ENCODE measurements at regions not wholly inside any gene's neighbourhood (a gene's known extent, or its start where the extent isn't known, plus 50 kb on each side); places are given as distances from the start of the nearest gene placed in this dataset.

GRCh38 chr2:49770919-49771318, 616.6 kb upstream of the FSHR start:
- H3K4me1 Mint-ChIP-seq = no peaks in the 10 kb centered on the region
- Histone ChIP-seq H3K9ac (ENCODE audit: low read length) (no peak overlapping the region), H3K4me1 (ENCODE audit: control insufficient read depth in 2 of 2, insufficient read depth in 2 of 2, low read length in 2 of 2) (no peaks in the 10 kb centered on the region), H3K79me2 (ENCODE audit: control insufficient read depth, insufficient read depth, low read length) (no peaks in the 10 kb centered on the region), H4K20me1 (ENCODE audit: control insufficient read depth, insufficient read depth, low read length, poor library complexity, severe bottlenecking) (no peaks in the 10 kb centered on the region), H3K36me3 (replicated peaks in 1 of 2; ENCODE audit: control extremely low read depth in 1 of 2, control insufficient read depth in 1 of 2, extremely low read depth in 1 of 2, insufficient read depth in 2 of 2, low read length in 1 of 2) (no peaks in the 10 kb centered on the region), H2AFZ (ENCODE audit: insufficient read depth, low read depth, low read length, poor library complexity, severe bottlenecking) (no peak overlapping the region), H3K4me3 (ENCODE audit: control extremely low read depth in 1 of 5, extremely low read depth in 1 of 5, insufficient read depth in 1 of 5, low read depth in 2 of 5, low read length in 4 of 5) (no peak overlapping the region), H3K9me3 (ENCODE audit: control extremely low read depth in 1 of 3, control insufficient read depth in 2 of 3, insufficient read depth in 1 of 3, low read length in 2 of 3) (peaks cover 0 to 19% (median 0%) of the 10 kb centered on the region in 3 donors), H3K27me3 (replicated peaks in 1 of 4; ENCODE audit: control extremely low read depth in 1 of 4, control insufficient read depth in 3 of 4, insufficient read depth in 4 of 4, low read length in 3 of 4) (no peaks in the 10 kb centered on the region), H3K27ac (ENCODE audit: low read length in 2 of 2) (no peak overlapping the region), H3K4me2 (replicated peaks; ENCODE audit: low read depth, low read length, poor library complexity, severe bottlenecking) (no peak overlapping the region)
- no peak for TF ChIP-seq EZH2 (IDR thresholded peaks at IDR 0.05; ENCODE audit: borderline replicate concordance, insufficient read depth, low read depth, low read length, poor library complexity, severe bottlenecking)
- TF ChIP-seq, protein P1, sequence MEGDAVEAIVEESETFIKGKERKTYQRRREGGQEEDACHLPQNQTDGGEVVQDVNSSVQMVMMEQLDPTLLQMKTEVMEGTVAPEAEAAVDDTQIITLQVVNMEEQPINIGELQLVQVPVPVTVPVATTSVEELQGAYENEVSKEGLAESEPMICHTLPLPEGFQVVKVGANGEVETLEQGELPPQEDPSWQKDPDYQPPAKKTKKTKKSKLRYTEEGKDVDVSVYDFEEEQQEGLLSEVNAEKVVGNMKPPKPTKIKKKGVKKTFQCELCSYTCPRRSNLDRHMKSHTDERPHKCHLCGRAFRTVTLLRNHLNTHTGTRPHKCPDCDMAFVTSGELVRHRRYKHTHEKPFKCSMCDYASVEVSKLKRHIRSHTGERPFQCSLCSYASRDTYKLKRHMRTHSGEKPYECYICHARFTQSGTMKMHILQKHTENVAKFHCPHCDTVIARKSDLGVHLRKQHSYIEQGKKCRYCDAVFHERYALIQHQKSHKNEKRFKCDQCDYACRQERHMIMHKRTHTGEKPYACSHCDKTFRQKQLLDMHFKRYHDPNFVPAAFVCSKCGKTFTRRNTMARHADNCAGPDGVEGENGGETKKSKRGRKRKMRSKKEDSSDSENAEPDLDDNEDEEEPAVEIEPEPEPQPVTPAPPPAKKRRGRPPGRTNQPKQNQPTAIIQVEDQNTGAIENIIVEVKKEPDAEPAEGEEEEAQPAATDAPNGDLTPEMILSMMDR (IDR thresholded peaks at IDR 0.05) = no peak
- ChIA-PET POLR2A (no interaction called here), CTCF (no interaction called here)
- intact Hi-C loops (cut with micrococcal nuclease) = no loop called here
- H3K4me3 Mint-ChIP-seq = no peak overlapping the region
- no peaks in the 10 kb centered on the region for H3K9me3 Mint-ChIP-seq (ENCODE audit: insufficient read depth)
- DNase-seq (no peak), ATAC-seq (ENCODE audit: low read depth) (no peak)
- 74% methylated on average over 4 of the region's 4 CpGs for WGBS (ENCODE audit: insufficient coverage)
- H3K27me3 Mint-ChIP-seq = no peaks in the 10 kb centered on the region
- no peak overlapping the region for H3K27ac Mint-ChIP-seq

DNA sequence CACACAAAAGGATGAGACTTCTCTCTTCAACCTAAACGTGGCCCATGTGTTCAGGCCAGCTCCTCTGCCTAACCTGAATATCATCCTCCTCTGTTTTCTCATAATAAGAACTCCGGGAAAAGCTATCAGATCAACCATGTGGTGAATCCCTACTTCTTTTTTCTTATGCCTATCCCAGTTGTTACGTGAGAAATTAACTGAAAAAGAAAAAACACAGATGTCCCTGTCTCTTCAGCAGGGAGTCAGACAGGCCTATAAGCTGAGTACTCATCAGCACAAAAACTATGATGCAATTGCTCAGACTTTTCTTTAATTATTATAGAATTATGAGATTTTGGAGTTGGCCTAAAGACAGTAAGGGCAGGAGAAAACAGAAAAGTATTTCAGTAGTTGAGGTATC, 613.0 kb upstream of the FSHR start:
- Mint-ChIP-seq H3K27ac (no peak overlapping the region), H3K27me3 (no peaks in the 10 kb centered on the region), H3K9me3 (ENCODE audit: insufficient read depth) (no peaks in the 10 kb centered on the region), H3K4me1 (no peaks in the 10 kb centered on the region), H3K4me3 (no peak overlapping the region)
- ChIA-PET POLR2A (no interaction called here), CTCF (no interaction called here)
- DNase-seq (no peak), ATAC-seq (ENCODE audit: low read depth) (no peak)
- Histone ChIP-seq H3K9ac (ENCODE audit: low read length) (no peak overlapping the region), H3K9me3 (ENCODE audit: control extremely low read depth in 1 of 3, control insufficient read depth in 2 of 3, insufficient read depth in 1 of 3, low read length in 2 of 3) (peaks cover 0 to 15% (median 0%) of the 10 kb centered on the region in 3 donors), H3K79me2 (ENCODE audit: control insufficient read depth, insufficient read depth, low read length) (no peaks in the 10 kb centered on the region), H3K36me3 (replicated peaks in 1 of 2; ENCODE audit: control extremely low read depth in 1 of 2, control insufficient read depth in 1 of 2, extremely low read depth in 1 of 2, insufficient read depth in 2 of 2, low read length in 1 of 2) (no peaks in the 10 kb centered on the region), H3K27ac (ENCODE audit: low read length in 2 of 2) (no peak overlapping the region), H2AFZ (ENCODE audit: insufficient read depth, low read depth, low read length, poor library complexity, severe bottlenecking) (no peak overlapping the region), H3K27me3 (replicated peaks in 1 of 4; ENCODE audit: control extremely low read depth in 1 of 4, control insufficient read depth in 3 of 4, insufficient read depth in 4 of 4, low read length in 3 of 4) (no peaks in the 10 kb centered on the region), H3K4me2 (replicated peaks; ENCODE audit: low read depth, low read length, poor library complexity, severe bottlenecking) (no peak overlapping the region), H3K4me1 (ENCODE audit: control insufficient read depth in 2 of 2, insufficient read depth in 2 of 2, low read length in 2 of 2) (no peaks in the 10 kb centered on the region), H4K20me1 (ENCODE audit: control insufficient read depth, insufficient read depth, low read length, poor library complexity, severe bottlenecking) (no peaks in the 10 kb centered on the region), H3K4me3 (ENCODE audit: control extremely low read depth in 1 of 5, extremely low read depth in 1 of 5, insufficient read depth in 1 of 5, low read depth in 2 of 5, low read length in 4 of 5) (no peak overlapping the region)
- no peak for TF ChIP-seq EZH2 (IDR thresholded peaks at IDR 0.05; ENCODE audit: borderline replicate concordance, insufficient read depth, low read depth, low read length, poor library complexity, severe bottlenecking)
- TF ChIP-seq, protein P1 (IDR thresholded peaks at IDR 0.05) = no peak
- intact Hi-C loops (cut with micrococcal nuclease) = no loop called here
- WGBS (ENCODE audit: insufficient coverage) = 30% methylated on average over 1 of the region's 3 CpGs

Measured in B cell (primary cell).